ENCODE measurements at regions not wholly inside any gene's neighbourhood (a gene's known extent, or its start where the extent isn't known, plus 50 kb on each side); places are given as distances from the start of the nearest gene placed in this dataset.

GRCh38 chr19:46959894-46960556 is 59.6 kb upstream of the NPAS1 start:
- Histone ChIP-seq H3K4me2 (ENCODE audit: insufficient read depth, low read length, poor library complexity, severe bottlenecking) (no peak overlapping the region), H4K91ac (ENCODE audit: low read depth, low read length, poor library complexity) (no peak overlapping the region), H3K9ac (ENCODE audit: low read depth, low read length, poor library complexity) (no peak overlapping the region), H2BK15ac (ENCODE audit: low read length) (no peak overlapping the region), H3K4me1 (ENCODE audit: control insufficient read depth in 2 of 2, insufficient read depth in 1 of 2, low read depth in 1 of 2, low read length in 2 of 2) (peaks cover 0 to 3% of the 10 kb centered on the region in 2 donors), H2BK120ac (ENCODE audit: low read depth, low read length) (no peak overlapping the region), H3K9me3 (replicated peaks in 1 of 2; ENCODE audit: control insufficient read depth in 2 of 2, insufficient read depth in 1 of 2, low read depth in 1 of 2, low read length in 2 of 2) (no peaks in the 10 kb centered on the region), H2BK12ac (ENCODE audit: low read length) (no peak overlapping the region), H3K36me3 (replicated peaks in 1 of 2; ENCODE audit: control insufficient read depth in 2 of 2, insufficient read depth in 2 of 2, low read length in 2 of 2) (peaks cover 1 to 19% of the 10 kb centered on the region in 2 donors), H4K8ac (ENCODE audit: low read depth, low read length) (no peak overlapping the region), H3K4ac (ENCODE audit: low read length) (no peak overlapping the region), H2AFZ (ENCODE audit: low read length) (no peak overlapping the region), H2AK5ac (ENCODE audit: low read depth, low read length) (no peak overlapping the region), H3K4me3 (ENCODE audit: low read length in 2 of 2) (no peak overlapping the region), H3K18ac (ENCODE audit: low read length) (no peak overlapping the region), H2BK5ac (ENCODE audit: low read length) (no peak overlapping the region), H3K79me1 (ENCODE audit: low read depth, low read length) (peaks cover 4% of the 10 kb centered on the region), H3K27me3 (ENCODE audit: control insufficient read depth in 3 of 3, insufficient read depth in 3 of 3, low read depth in 1 of 3, low read length in 3 of 3) (no peaks in the 10 kb centered on the region), H3K27ac (replicated peaks; ENCODE audit: low read length) (no peak overlapping the region), H3K14ac (ENCODE audit: low read length) (no peak overlapping the region), H3K23ac (ENCODE audit: low read depth, low read length, poor library complexity) (no peak overlapping the region)
- WGBS, 2 donors (ENCODE audit: extremely low coverage in 2 of 2, insufficient read length in 2 of 2, insufficient replicate concordance in 1 of 2) = no CpG with 5 or more reads among the region's 5 CpGs
- no peak for DNase-seq (ENCODE audit: low spot score)

- H3K4ac ChIP-seq (ENCODE audit: low read length) = no peak overlapping the region
- H3K9me3 ChIP-seq (replicated peaks in 1 of 2; ENCODE audit: control insufficient read depth in 2 of 2, insufficient read depth in 1 of 2, low read depth in 1 of 2, low read length in 2 of 2) = no peaks in the 10 kb centered on the region
- no peak overlapping the region for H3K4me3 ChIP-seq (ENCODE audit: low read length in 2 of 2)
- no peak overlapping the region for H3K27ac ChIP-seq (replicated peaks; ENCODE audit: low read length)
- WGBS, 2 donors (ENCODE audit: extremely low coverage in 2 of 2, insufficient read length in 2 of 2, insufficient replicate concordance in 1 of 2) = no CpG with 5 or more reads among the region's 2 CpGs
- no peaks in the 10 kb centered on the region for H3K27me3 ChIP-seq (ENCODE audit: control insufficient read depth in 3 of 3, insufficient read depth in 3 of 3, low read depth in 1 of 3, low read length in 3 of 3)
- H3K14ac ChIP-seq (ENCODE audit: low read length) = no peak overlapping the region
- H2AFZ ChIP-seq (ENCODE audit: low read length) = no peak overlapping the region
- no peak overlapping the region for H3K9ac ChIP-seq (ENCODE audit: low read depth, low read length, poor library complexity)
- H2BK12ac ChIP-seq (ENCODE audit: low read length) = no peak overlapping the region
- H3K79me1 ChIP-seq (ENCODE audit: low read depth, low read length) = peaks cover 5% of the 10 kb centered on the region
- no peak overlapping the region for H3K23ac ChIP-seq (ENCODE audit: low read depth, low read length, poor library complexity)
- H3K4me2 ChIP-seq (ENCODE audit: insufficient read depth, low read length, poor library complexity, severe bottlenecking) = no peak overlapping the region
- no peak overlapping the region for H4K8ac ChIP-seq (ENCODE audit: low read depth, low read length)
- no peak overlapping the region for H2BK15ac ChIP-seq (ENCODE audit: low read length)
- no peak overlapping the region for H2BK120ac ChIP-seq (ENCODE audit: low read depth, low read length)
- no peak overlapping the region for H2AK5ac ChIP-seq (ENCODE audit: low read depth, low read length)
- peaks cover 3 to 23% of the 10 kb centered on the region in 2 donors for H3K36me3 ChIP-seq (replicated peaks in 1 of 2; ENCODE audit: control insufficient read depth in 2 of 2, insufficient read depth in 2 of 2, low read length in 2 of 2)
- H3K18ac ChIP-seq (ENCODE audit: low read length) = no peak overlapping the region
- H4K91ac ChIP-seq (ENCODE audit: low read depth, low read length, poor library complexity) = no peak overlapping the region
- DNase-seq (ENCODE audit: low spot score) = no peak
- no peak overlapping the region for H2BK5ac ChIP-seq (ENCODE audit: low read length)
- peaks cover 0 to 6% of the 10 kb centered on the region in 2 donors for H3K4me1 ChIP-seq (ENCODE audit: control insufficient read depth in 2 of 2, insufficient read depth in 1 of 2, low read depth in 1 of 2, low read length in 2 of 2)
These were observed 57.5 kb upstream of the NPAS1 start for GRCh38 chr19:46962030-46962570.

DNA sequence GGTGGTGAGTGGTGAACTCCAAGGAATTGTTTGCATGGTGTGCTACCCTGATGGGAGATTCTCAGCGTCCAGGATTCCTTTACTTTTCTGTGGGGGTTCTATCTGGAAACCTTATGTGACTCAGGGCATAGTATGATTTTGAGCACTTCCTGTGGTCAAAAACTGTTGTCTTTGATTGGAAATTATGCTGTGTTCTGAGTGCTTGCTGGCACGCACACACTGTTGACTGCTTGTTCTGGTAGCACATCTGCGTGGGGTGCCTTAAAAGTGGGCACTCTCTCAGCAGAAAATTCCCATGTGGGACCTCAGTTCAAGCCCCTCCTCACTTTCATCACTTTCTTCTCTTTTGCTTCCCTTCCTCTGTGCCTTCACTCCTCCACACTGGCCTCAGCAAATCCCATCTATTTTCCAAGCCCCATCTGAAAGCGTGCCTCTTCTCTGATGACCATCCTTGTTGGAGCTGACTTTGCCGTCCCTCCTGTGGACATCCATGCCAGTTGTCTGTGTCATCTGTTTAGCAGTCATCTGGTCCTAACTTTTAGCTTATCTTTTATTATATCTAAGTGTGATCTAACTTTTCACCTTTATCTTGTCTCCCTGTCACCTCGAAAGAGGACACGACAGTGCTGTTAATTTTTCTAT is 56.4 kb upstream of the NPAS1 start:
- no peak overlapping the region for H2BK15ac ChIP-seq (ENCODE audit: low read length)
- peaks cover 0 to 7% of the 10 kb centered on the region in 2 donors for H3K4me1 ChIP-seq (ENCODE audit: control insufficient read depth in 2 of 2, insufficient read depth in 1 of 2, low read depth in 1 of 2, low read length in 2 of 2)
- H3K18ac ChIP-seq (ENCODE audit: low read length) = no peak overlapping the region
- no peak overlapping the region for H2BK5ac ChIP-seq (ENCODE audit: low read length)
- no peak overlapping the region for H2BK12ac ChIP-seq (ENCODE audit: low read length)
- no peak overlapping the region for H2AFZ ChIP-seq (ENCODE audit: low read length)
- no peak overlapping the region for H3K9ac ChIP-seq (ENCODE audit: low read depth, low read length, poor library complexity)
- H3K9me3 ChIP-seq (replicated peaks in 1 of 2; ENCODE audit: control insufficient read depth in 2 of 2, insufficient read depth in 1 of 2, low read depth in 1 of 2, low read length in 2 of 2) = no peaks in the 10 kb centered on the region
- H3K27ac ChIP-seq (replicated peaks; ENCODE audit: low read length) = no peak overlapping the region
- no peak overlapping the region for H3K4ac ChIP-seq (ENCODE audit: low read length)
- H2BK120ac ChIP-seq (ENCODE audit: low read depth, low read length) = no peak overlapping the region
- no peak for DNase-seq (ENCODE audit: low spot score)
- H3K4me3 ChIP-seq (ENCODE audit: low read length in 2 of 2) = no peak overlapping the region
- H3K36me3 ChIP-seq (replicated peaks in 1 of 2; ENCODE audit: control insufficient read depth in 2 of 2, insufficient read depth in 2 of 2, low read length in 2 of 2) = peaks cover 3 to 33% of the 10 kb centered on the region in 2 donors
- WGBS, 2 donors (ENCODE audit: extremely low coverage in 2 of 2, insufficient read length in 2 of 2, insufficient replicate concordance in 1 of 2) = no CpG with 5 or more reads among the region's 7 CpGs
- peaks cover 4% of the 10 kb centered on the region for H3K79me1 ChIP-seq (ENCODE audit: low read depth, low read length)
- H3K23ac ChIP-seq (ENCODE audit: low read depth, low read length, poor library complexity) = no peak overlapping the region
- H3K14ac ChIP-seq (ENCODE audit: low read length) = no peak overlapping the region
- H3K27me3 ChIP-seq (ENCODE audit: control insufficient read depth in 3 of 3, insufficient read depth in 3 of 3, low read depth in 1 of 3, low read length in 3 of 3) = no peaks in the 10 kb centered on the region
- H4K8ac ChIP-seq (ENCODE audit: low read depth, low read length) = no peak overlapping the region
- H3K4me2 ChIP-seq (ENCODE audit: insufficient read depth, low read length, poor library complexity, severe bottlenecking) = no peak overlapping the region
- H2AK5ac ChIP-seq (ENCODE audit: low read depth, low read length) = no peak overlapping the region
- no peak overlapping the region for H4K91ac ChIP-seq (ENCODE audit: low read depth, low read length, poor library complexity)

DNA sequence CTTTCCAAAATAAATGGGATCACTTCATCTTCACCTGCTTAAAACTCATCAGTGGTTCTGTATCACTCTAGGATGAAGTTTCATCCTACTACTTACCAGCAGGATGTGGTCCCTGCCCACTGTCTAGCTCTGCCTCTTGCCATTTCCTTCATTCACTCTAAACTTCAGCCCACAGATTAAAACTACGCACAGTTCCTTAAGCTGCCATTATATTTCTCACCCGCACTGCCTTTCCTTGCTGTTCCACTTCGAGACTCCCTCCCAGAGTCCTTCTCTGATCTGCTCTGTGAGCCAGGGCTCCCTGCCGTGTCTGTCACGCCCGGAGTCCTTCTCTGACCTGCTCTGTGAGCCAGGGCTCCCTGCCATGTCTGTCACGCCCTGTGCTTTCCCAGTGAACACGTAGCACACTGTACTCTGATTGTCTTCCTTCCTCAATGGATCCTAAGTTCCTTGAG is 52.0 kb upstream of the NPAS1 start:
- no peak overlapping the region for H3K27ac ChIP-seq (replicated peaks; ENCODE audit: low read length)
- peaks cover 0 to 8% of the 10 kb centered on the region in 2 donors for H3K4me1 ChIP-seq (ENCODE audit: control insufficient read depth in 2 of 2, insufficient read depth in 1 of 2, low read depth in 1 of 2, low read length in 2 of 2)
- H4K91ac ChIP-seq (ENCODE audit: low read depth, low read length, poor library complexity) = no peak overlapping the region
- no CpG with 5 or more reads among the region's 8 CpGs for WGBS, 2 donors (ENCODE audit: extremely low coverage in 2 of 2, insufficient read length in 2 of 2, insufficient replicate concordance in 1 of 2)
- H3K14ac ChIP-seq (ENCODE audit: low read length) = no peak overlapping the region
- H2BK120ac ChIP-seq (ENCODE audit: low read depth, low read length) = no peak overlapping the region
- DNase-seq (ENCODE audit: low spot score) = no peak
- no peak overlapping the region for H2AK5ac ChIP-seq (ENCODE audit: low read depth, low read length)
- H3K4me2 ChIP-seq (ENCODE audit: insufficient read depth, low read length, poor library complexity, severe bottlenecking) = no peak overlapping the region
- no peak overlapping the region for H3K4me3 ChIP-seq (ENCODE audit: low read length in 2 of 2)
- no peak overlapping the region for H3K9ac ChIP-seq (ENCODE audit: low read depth, low read length, poor library complexity)
- peaks cover 3% of the 10 kb centered on the region for H3K79me1 ChIP-seq (ENCODE audit: low read depth, low read length)
- no peak overlapping the region for H3K4ac ChIP-seq (ENCODE audit: low read length)
- no peak overlapping the region for H4K8ac ChIP-seq (ENCODE audit: low read depth, low read length)
- H2BK15ac ChIP-seq (ENCODE audit: low read length) = no peak overlapping the region
- H2AFZ ChIP-seq (ENCODE audit: low read length) = no peak overlapping the region
- H3K18ac ChIP-seq (ENCODE audit: low read length) = no peak overlapping the region
- H3K36me3 ChIP-seq (replicated peaks in 1 of 2; ENCODE audit: control insufficient read depth in 2 of 2, insufficient read depth in 2 of 2, low read length in 2 of 2) = peaks cover 7 to 57% of the 10 kb centered on the region in 2 donors
- H3K27me3 ChIP-seq (ENCODE audit: control insufficient read depth in 3 of 3, insufficient read depth in 3 of 3, low read depth in 1 of 3, low read length in 3 of 3) = no peaks in the 10 kb centered on the region
- no peak overlapping the region for H2BK12ac ChIP-seq (ENCODE audit: low read length)
- peaks cover 0 to 2% of the 10 kb centered on the region in 2 donors for H3K9me3 ChIP-seq (replicated peaks in 1 of 2; ENCODE audit: control insufficient read depth in 2 of 2, insufficient read depth in 1 of 2, low read depth in 1 of 2, low read length in 2 of 2)
- no peak overlapping the region for H2BK5ac ChIP-seq (ENCODE audit: low read length)
- no peak overlapping the region for H3K23ac ChIP-seq (ENCODE audit: low read depth, low read length, poor library complexity)
